H9 (cell line): ENCODE measurements at regions not wholly inside any gene's neighbourhood (a gene's known extent, or its start where the extent isn't known, plus 50 kb on each side); places are given as distances from the start of the nearest gene placed in this dataset.

ENCODE experiments used
- DNase-seq: peaks from one replicate; pipeline ENCODE4 v3.0.0-alpha.2; 2017
- H2AFZ ChIP-seq: one replicate; pipeline ENCODE4 v1.6.1; 2013; ENCODE audit warnings: mild to moderate bottlenecking, low read length, control low read depth, moderate library complexity
- H2AK5ac ChIP-seq: 2 replicates; pipeline ENCODE4 v1.6.1; 2013; ENCODE audit warnings: low read length, control low read depth, mixed read lengths; ENCODE audit not compliant: insufficient read length
- H2BK120ac ChIP-seq: one replicate; pipeline ENCODE4 v1.6.1; 2013; ENCODE audit warnings: low read depth, mild to moderate bottlenecking, low read length, control low read depth, inconsistent platforms; ENCODE audit not compliant: poor library complexity, severe bottlenecking
- H2BK12ac ChIP-seq: 2 replicates; pipeline ENCODE4 v1.6.1; 2013; ENCODE audit warnings: low read length, control low read depth, mixed read lengths, low read depth; ENCODE audit not compliant: insufficient read length
- H2BK15ac ChIP-seq: 2 replicates; pipeline ENCODE4 v1.6.1; 2013; ENCODE audit warnings: low read depth, low read length, control low read depth
- H2BK20ac ChIP-seq: one replicate; pipeline ENCODE4 v1.6.1; 2013; ENCODE audit warnings: low read depth, mild to moderate bottlenecking, low read length, control low read depth, inconsistent platforms; ENCODE audit not compliant: poor library complexity, severe bottlenecking
- H2BK5ac ChIP-seq: 2 replicates; pipeline ENCODE4 v1.6.1; 2013; ENCODE audit warnings: low read length, control low read depth, mixed read lengths; ENCODE audit not compliant: insufficient read length
- H3K14ac ChIP-seq: 2 replicates; pipeline ENCODE4 v1.6.1; 2013; ENCODE audit warnings: low read length, control low read depth; ENCODE audit not compliant: insufficient read depth
- H3K18ac ChIP-seq: 2 replicates; pipeline ENCODE4 v1.6.1; 2013; ENCODE audit warnings: low read depth, mild to moderate bottlenecking, mixed read lengths, low read length, control low read depth; ENCODE audit not compliant: insufficient read length
- H3K23ac ChIP-seq: 2 replicates; pipeline ENCODE4 v1.6.1; 2013; ENCODE audit warnings: low read length, control low read depth, mixed read lengths, low read depth; ENCODE audit not compliant: insufficient read length
- H3K23me2 ChIP-seq: 2 replicates; pipeline ENCODE4 v1.6.1; 2013; ENCODE audit warnings: low read depth, mild to moderate bottlenecking, mixed read lengths, low read length, control low read depth; ENCODE audit not compliant: insufficient read length, poor library complexity, severe bottlenecking
- H3K27ac ChIP-seq: 2 replicates; pipeline ENCODE4 v1.5.1; 2013; ENCODE audit warnings: low read length, control low read depth, mixed read lengths, low read depth; ENCODE audit not compliant: insufficient read length
- H3K27me3 ChIP-seq: 2 replicates; pipeline ENCODE4 v1.6.1; 2013; ENCODE audit warnings: low read length, control low read depth, inconsistent platforms; ENCODE audit not compliant: insufficient read depth
- H3K4ac ChIP-seq: 2 replicates; pipeline ENCODE4 v1.6.1; 2013; ENCODE audit warnings: low read depth, mild to moderate bottlenecking, control low read depth, inconsistent platforms, low read length, moderate library complexity
- H3K4me1 ChIP-seq: 2 replicates; pipeline ENCODE4 v1.6.1; 2013; ENCODE audit warnings: low read length, control low read depth, inconsistent platforms; ENCODE audit not compliant: insufficient read depth
- H3K4me2 ChIP-seq: 2 replicates; pipeline ENCODE4 v1.6.1; 2013; ENCODE audit warnings: low read length, control low read depth, mixed read lengths; ENCODE audit not compliant: insufficient read length, insufficient read depth
- H3K56ac ChIP-seq: 2 replicates; pipeline ENCODE4 v1.6.1; 2013; ENCODE audit warnings: low read depth, mild to moderate bottlenecking, mixed read lengths, low read length, control low read depth; ENCODE audit not compliant: insufficient read length
- H3K79me1 ChIP-seq: 2 replicates; pipeline ENCODE4 v1.6.1; 2013; ENCODE audit warnings: low read depth, mild to moderate bottlenecking, moderate library complexity, low read length, control low read depth, inconsistent platforms; ENCODE audit not compliant: insufficient read depth, poor library complexity, severe bottlenecking
- H3K79me2 ChIP-seq: 2 replicates; pipeline ENCODE4 v1.6.1; 2013; ENCODE audit warnings: low read length, control low read depth, inconsistent platforms; ENCODE audit not compliant: insufficient read depth
- H3K9ac ChIP-seq: 2 replicates; pipeline ENCODE4 v1.6.1; 2013; ENCODE audit warnings: low read length, control low read depth, mixed read lengths; ENCODE audit not compliant: insufficient read length; ENCODE audit errors: extremely low read depth
- H3K9me3 ChIP-seq: one replicate; pipeline ENCODE4 v1.6.1; 2013; ENCODE audit warnings: low read depth, low read length, inconsistent platforms; ENCODE audit not compliant: control insufficient read depth
- H3T11ph ChIP-seq: one replicate; pipeline ENCODE4 v1.6.1; 2013; ENCODE audit warnings: mild to moderate bottlenecking, low read length, control low read depth, inconsistent platforms
- H4K20me1 ChIP-seq: one replicate; pipeline ENCODE4 v1.6.1; 2013; ENCODE audit not compliant: control insufficient read depth, insufficient read length, insufficient read depth
- H4K5ac ChIP-seq: 2 replicates; pipeline ENCODE4 v1.6.1; 2013; ENCODE audit warnings: low read depth, mild to moderate bottlenecking, mixed read lengths, low read length, control low read depth; ENCODE audit not compliant: insufficient read length
- H4K8ac ChIP-seq: replicated peaks from 2 replicates; pipeline ENCODE4 v1.6.1; 2013; ENCODE audit warnings: low read length, control low read depth, mixed read lengths, low read depth; ENCODE audit not compliant: insufficient read length
- H4K91ac ChIP-seq: 2 replicates; pipeline ENCODE4 v1.6.1; 2013; ENCODE audit warnings: low read depth, mild to moderate bottlenecking, moderate library complexity, mixed read lengths, low read length, control low read depth; ENCODE audit not compliant: insufficient read length
- H3K27ac Mint-ChIP-seq, 3 experiments: 2 replicates in 2 of 3; 3 replicates in 1 of 3; pipeline ENCODE4 v1.8.0; 2020 to 2021; ENCODE audit warnings: mixed read lengths in 3 of 3, mild to moderate bottlenecking in 1 of 3, moderate library complexity in 1 of 3
- H3K27me3 Mint-ChIP-seq: 2 replicates; pipeline ENCODE4 v1.8.0; 2021; ENCODE audit warnings: low read depth, mild to moderate bottlenecking, moderate library complexity, mixed read lengths
- H3K36me3 Mint-ChIP-seq, 3 experiments: 2 replicates in 2 of 3; 3 replicates in 1 of 3; pipeline ENCODE4 v1.8.0; 2020 to 2021; ENCODE audit warnings: low read depth in 3 of 3, mixed read lengths in 3 of 3; ENCODE audit not compliant: insufficient read depth in 1 of 3
- H3K4me1 Mint-ChIP-seq, 2 experiments: 2 replicates each; pipeline ENCODE4 v1.8.0; 2020; ENCODE audit warnings: mixed read lengths in 2 of 2
- H3K4me3 Mint-ChIP-seq, 2 experiments: 2 replicates in 1 of 2; 3 replicates in 1 of 2; pipeline ENCODE4 v1.8.0; 2020 to 2021; ENCODE audit warnings: mild to moderate bottlenecking in 2 of 2, mixed read lengths in 2 of 2, moderate library complexity in 1 of 2
- H3K9me3 Mint-ChIP-seq, 2 experiments: 2 replicates in 1 of 2; 3 replicates in 1 of 2; pipeline ENCODE4 v1.8.0; 2020; ENCODE audit warnings: mild to moderate bottlenecking in 2 of 2, mixed read lengths in 2 of 2, moderate library complexity in 1 of 2
- WGBS: extraction: QIAGEN DNeasy Blood & Tissue Kit; methylation state at CpG from one replicate; pipeline ENCODE4 v1.1.7; 2013; ENCODE audit warnings: missing lambda C conversion rate, low lambda C conversion rate, mixed read lengths; ENCODE audit not compliant: insufficient read length; ENCODE audit errors: extremely low coverage; 5-methylcytosine and 5-hydroxymethylcytosine counted together
- TF ChIP-seq, protein P1 (sequence below): fragments of 200-600 bp; sonication (generic); conservative IDR thresholded peaks from 3 replicates; pipeline ENCODE4 v1.8.0; 2021; ENCODE audit warnings: antibody characterized with exemption, mild to moderate bottlenecking

DNA sequence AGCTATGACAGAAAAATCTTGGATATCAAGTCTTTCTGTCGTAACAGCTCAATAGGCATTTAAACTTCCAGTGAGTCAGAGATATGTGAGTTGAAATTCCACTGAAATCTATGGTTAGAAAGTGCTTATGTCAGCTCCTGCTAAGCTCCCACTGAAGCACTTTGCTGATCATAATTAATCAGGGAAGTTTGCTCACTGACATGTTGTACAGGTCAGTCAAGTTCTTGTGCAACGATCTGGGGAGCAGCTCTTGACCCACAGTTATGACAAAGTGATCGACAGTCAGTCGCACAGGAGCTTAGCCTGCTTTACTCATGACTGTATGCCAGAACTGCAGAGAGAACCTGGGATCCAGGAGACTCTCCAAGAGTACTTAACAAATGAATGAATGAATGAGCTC lies 453.5 kb downstream of the SOX2 start:
- Histone ChIP-seq H3K9ac (no peak overlapping the region), H3K27me3 (no peaks in the 10 kb centered on the region), H4K8ac (no peak overlapping the region), H3K23ac (no peak overlapping the region), H3K14ac (no peak overlapping the region), H2AFZ (no peak overlapping the region), H3K27ac (no peak overlapping the region), H2BK5ac (no peak overlapping the region), H4K91ac (no peak overlapping the region), H2AK5ac (no peak overlapping the region), H3K4me1 (no peaks in the 10 kb centered on the region), H3K9me3 (no peaks in the 10 kb centered on the region), H3K4ac (no peak overlapping the region), H3K79me1 (no peaks in the 10 kb centered on the region), H3T11ph (no peak overlapping the region), H4K5ac (no peak overlapping the region), H2BK120ac (no peak overlapping the region), H3K56ac (no peak overlapping the region), H3K4me2 (no peak overlapping the region), H3K23me2 (no peaks in the 10 kb centered on the region), H3K79me2 (no peaks in the 10 kb centered on the region), H2BK12ac (no peak overlapping the region), H3K18ac (no peak overlapping the region), H4K20me1 (no peaks in the 10 kb centered on the region), H2BK15ac (no peak overlapping the region), H2BK20ac (no peak overlapping the region)
- no peaks in the 10 kb centered on the region for H3K27me3 Mint-ChIP-seq
- H3K9me3 Mint-ChIP-seq = no peaks in the 10 kb centered on the region
- no peak overlapping the region for H3K4me3 Mint-ChIP-seq
- DNase-seq = no peak
- WGBS = no CpG with 5 or more reads among the region's 4 CpGs
- H3K27ac Mint-ChIP-seq = no peak overlapping the region
- no peaks in the 10 kb centered on the region for H3K36me3 Mint-ChIP-seq
- peaks cover 0 to 5% of the 10 kb centered on the region in 2 experiments; a peak in 2 of 4 replicates for H3K4me1 Mint-ChIP-seq
- TF ChIP-seq, protein P1, sequence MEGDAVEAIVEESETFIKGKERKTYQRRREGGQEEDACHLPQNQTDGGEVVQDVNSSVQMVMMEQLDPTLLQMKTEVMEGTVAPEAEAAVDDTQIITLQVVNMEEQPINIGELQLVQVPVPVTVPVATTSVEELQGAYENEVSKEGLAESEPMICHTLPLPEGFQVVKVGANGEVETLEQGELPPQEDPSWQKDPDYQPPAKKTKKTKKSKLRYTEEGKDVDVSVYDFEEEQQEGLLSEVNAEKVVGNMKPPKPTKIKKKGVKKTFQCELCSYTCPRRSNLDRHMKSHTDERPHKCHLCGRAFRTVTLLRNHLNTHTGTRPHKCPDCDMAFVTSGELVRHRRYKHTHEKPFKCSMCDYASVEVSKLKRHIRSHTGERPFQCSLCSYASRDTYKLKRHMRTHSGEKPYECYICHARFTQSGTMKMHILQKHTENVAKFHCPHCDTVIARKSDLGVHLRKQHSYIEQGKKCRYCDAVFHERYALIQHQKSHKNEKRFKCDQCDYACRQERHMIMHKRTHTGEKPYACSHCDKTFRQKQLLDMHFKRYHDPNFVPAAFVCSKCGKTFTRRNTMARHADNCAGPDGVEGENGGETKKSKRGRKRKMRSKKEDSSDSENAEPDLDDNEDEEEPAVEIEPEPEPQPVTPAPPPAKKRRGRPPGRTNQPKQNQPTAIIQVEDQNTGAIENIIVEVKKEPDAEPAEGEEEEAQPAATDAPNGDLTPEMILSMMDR = no peak
